H9 (cell line): ENCODE measurements at regions not wholly inside any gene's neighbourhood (a gene's known extent, or its start where the extent isn't known, plus 50 kb on each side); places are given as distances from the start of the nearest gene placed in this dataset.

Source experiments
- DNase-seq: peaks from one replicate; pipeline ENCODE4 v3.0.0-alpha.2; 2017
- H2AFZ ChIP-seq: one replicate; pipeline ENCODE4 v1.6.1; 2013; ENCODE audit warnings: mild to moderate bottlenecking, low read length, control low read depth, moderate library complexity
- H2AK5ac ChIP-seq: 2 replicates; pipeline ENCODE4 v1.6.1; 2013; ENCODE audit warnings: low read length, control low read depth, mixed read lengths; ENCODE audit not compliant: insufficient read length
- H2BK120ac ChIP-seq: one replicate; pipeline ENCODE4 v1.6.1; 2013; ENCODE audit warnings: low read depth, mild to moderate bottlenecking, low read length, control low read depth, inconsistent platforms; ENCODE audit not compliant: poor library complexity, severe bottlenecking
- H2BK12ac ChIP-seq: 2 replicates; pipeline ENCODE4 v1.6.1; 2013; ENCODE audit warnings: low read length, control low read depth, mixed read lengths, low read depth; ENCODE audit not compliant: insufficient read length
- H2BK15ac ChIP-seq: 2 replicates; pipeline ENCODE4 v1.6.1; 2013; ENCODE audit warnings: low read depth, low read length, control low read depth
- H2BK20ac ChIP-seq: one replicate; pipeline ENCODE4 v1.6.1; 2013; ENCODE audit warnings: low read depth, mild to moderate bottlenecking, low read length, control low read depth, inconsistent platforms; ENCODE audit not compliant: poor library complexity, severe bottlenecking
- H2BK5ac ChIP-seq: 2 replicates; pipeline ENCODE4 v1.6.1; 2013; ENCODE audit warnings: low read length, control low read depth, mixed read lengths; ENCODE audit not compliant: insufficient read length
- H3K14ac ChIP-seq: 2 replicates; pipeline ENCODE4 v1.6.1; 2013; ENCODE audit warnings: low read length, control low read depth; ENCODE audit not compliant: insufficient read depth
- H3K18ac ChIP-seq: 2 replicates; pipeline ENCODE4 v1.6.1; 2013; ENCODE audit warnings: low read depth, mild to moderate bottlenecking, mixed read lengths, low read length, control low read depth; ENCODE audit not compliant: insufficient read length
- H3K23ac ChIP-seq: 2 replicates; pipeline ENCODE4 v1.6.1; 2013; ENCODE audit warnings: low read length, control low read depth, mixed read lengths, low read depth; ENCODE audit not compliant: insufficient read length
- H3K23me2 ChIP-seq: 2 replicates; pipeline ENCODE4 v1.6.1; 2013; ENCODE audit warnings: low read depth, mild to moderate bottlenecking, mixed read lengths, low read length, control low read depth; ENCODE audit not compliant: insufficient read length, poor library complexity, severe bottlenecking
- H3K27ac ChIP-seq: 2 replicates; pipeline ENCODE4 v1.5.1; 2013; ENCODE audit warnings: low read length, control low read depth, mixed read lengths, low read depth; ENCODE audit not compliant: insufficient read length
- H3K27me3 ChIP-seq: 2 replicates; pipeline ENCODE4 v1.6.1; 2013; ENCODE audit warnings: low read length, control low read depth, inconsistent platforms; ENCODE audit not compliant: insufficient read depth
- H3K4ac ChIP-seq: 2 replicates; pipeline ENCODE4 v1.6.1; 2013; ENCODE audit warnings: low read depth, mild to moderate bottlenecking, control low read depth, inconsistent platforms, low read length, moderate library complexity
- H3K4me1 ChIP-seq: 2 replicates; pipeline ENCODE4 v1.6.1; 2013; ENCODE audit warnings: low read length, control low read depth, inconsistent platforms; ENCODE audit not compliant: insufficient read depth
- H3K4me2 ChIP-seq: 2 replicates; pipeline ENCODE4 v1.6.1; 2013; ENCODE audit warnings: low read length, control low read depth, mixed read lengths; ENCODE audit not compliant: insufficient read length, insufficient read depth
- H3K56ac ChIP-seq: 2 replicates; pipeline ENCODE4 v1.6.1; 2013; ENCODE audit warnings: low read depth, mild to moderate bottlenecking, mixed read lengths, low read length, control low read depth; ENCODE audit not compliant: insufficient read length
- H3K79me1 ChIP-seq: 2 replicates; pipeline ENCODE4 v1.6.1; 2013; ENCODE audit warnings: low read depth, mild to moderate bottlenecking, moderate library complexity, low read length, control low read depth, inconsistent platforms; ENCODE audit not compliant: insufficient read depth, poor library complexity, severe bottlenecking
- H3K79me2 ChIP-seq: 2 replicates; pipeline ENCODE4 v1.6.1; 2013; ENCODE audit warnings: low read length, control low read depth, inconsistent platforms; ENCODE audit not compliant: insufficient read depth
- H3K9ac ChIP-seq: 2 replicates; pipeline ENCODE4 v1.6.1; 2013; ENCODE audit warnings: low read length, control low read depth, mixed read lengths; ENCODE audit not compliant: insufficient read length; ENCODE audit errors: extremely low read depth
- H3K9me3 ChIP-seq: one replicate; pipeline ENCODE4 v1.6.1; 2013; ENCODE audit warnings: low read depth, low read length, inconsistent platforms; ENCODE audit not compliant: control insufficient read depth
- H3T11ph ChIP-seq: one replicate; pipeline ENCODE4 v1.6.1; 2013; ENCODE audit warnings: mild to moderate bottlenecking, low read length, control low read depth, inconsistent platforms
- H4K20me1 ChIP-seq: one replicate; pipeline ENCODE4 v1.6.1; 2013; ENCODE audit not compliant: control insufficient read depth, insufficient read length, insufficient read depth
- H4K5ac ChIP-seq: 2 replicates; pipeline ENCODE4 v1.6.1; 2013; ENCODE audit warnings: low read depth, mild to moderate bottlenecking, mixed read lengths, low read length, control low read depth; ENCODE audit not compliant: insufficient read length
- H4K8ac ChIP-seq: replicated peaks from 2 replicates; pipeline ENCODE4 v1.6.1; 2013; ENCODE audit warnings: low read length, control low read depth, mixed read lengths, low read depth; ENCODE audit not compliant: insufficient read length
- H4K91ac ChIP-seq: 2 replicates; pipeline ENCODE4 v1.6.1; 2013; ENCODE audit warnings: low read depth, mild to moderate bottlenecking, moderate library complexity, mixed read lengths, low read length, control low read depth; ENCODE audit not compliant: insufficient read length
- H3K27ac Mint-ChIP-seq, 3 experiments: 2 replicates in 2 of 3; 3 replicates in 1 of 3; pipeline ENCODE4 v1.8.0; 2020 to 2021; ENCODE audit warnings: mixed read lengths in 3 of 3, mild to moderate bottlenecking in 1 of 3, moderate library complexity in 1 of 3
- H3K27me3 Mint-ChIP-seq: 2 replicates; pipeline ENCODE4 v1.8.0; 2021; ENCODE audit warnings: low read depth, mild to moderate bottlenecking, moderate library complexity, mixed read lengths
- H3K36me3 Mint-ChIP-seq, 3 experiments: 2 replicates in 2 of 3; 3 replicates in 1 of 3; pipeline ENCODE4 v1.8.0; 2020 to 2021; ENCODE audit warnings: low read depth in 3 of 3, mixed read lengths in 3 of 3; ENCODE audit not compliant: insufficient read depth in 1 of 3
- H3K4me1 Mint-ChIP-seq, 2 experiments: 2 replicates each; pipeline ENCODE4 v1.8.0; 2020; ENCODE audit warnings: mixed read lengths in 2 of 2
- H3K4me3 Mint-ChIP-seq, 2 experiments: 2 replicates in 1 of 2; 3 replicates in 1 of 2; pipeline ENCODE4 v1.8.0; 2020 to 2021; ENCODE audit warnings: mild to moderate bottlenecking in 2 of 2, mixed read lengths in 2 of 2, moderate library complexity in 1 of 2
- H3K9me3 Mint-ChIP-seq, 2 experiments: 2 replicates in 1 of 2; 3 replicates in 1 of 2; pipeline ENCODE4 v1.8.0; 2020; ENCODE audit warnings: mild to moderate bottlenecking in 2 of 2, mixed read lengths in 2 of 2, moderate library complexity in 1 of 2
- WGBS: extraction: QIAGEN DNeasy Blood & Tissue Kit; methylation state at CpG from one replicate; pipeline ENCODE4 v1.1.7; 2013; ENCODE audit warnings: missing lambda C conversion rate, low lambda C conversion rate, mixed read lengths; ENCODE audit not compliant: insufficient read length; ENCODE audit errors: extremely low coverage; 5-methylcytosine and 5-hydroxymethylcytosine counted together
- TF ChIP-seq, protein P1 (sequence below): fragments of 200-600 bp; sonication (generic); conservative IDR thresholded peaks from 3 replicates; pipeline ENCODE4 v1.8.0; 2021; ENCODE audit warnings: antibody characterized with exemption, mild to moderate bottlenecking

DNA sequence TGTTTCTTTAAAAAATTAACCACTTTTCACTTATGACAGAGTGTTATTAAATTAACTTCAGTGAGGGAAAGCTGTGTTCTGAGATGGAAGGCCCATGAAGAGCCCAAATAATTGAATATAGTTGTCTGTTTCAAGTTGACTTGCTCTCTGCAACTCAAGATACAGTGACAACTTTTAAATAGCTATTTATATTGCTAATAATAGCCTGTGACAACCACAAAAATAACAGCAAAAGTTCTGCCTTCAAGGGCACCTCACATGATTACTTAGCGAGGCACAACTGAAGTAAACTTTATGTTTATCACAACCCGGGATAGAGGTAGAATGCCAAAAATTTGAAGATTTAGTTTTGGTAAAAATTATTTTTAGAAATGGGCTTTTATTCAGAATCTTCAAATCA is 167.3 kb upstream of the SCN7A start:
- H3K4me3 Mint-ChIP-seq = no peak overlapping the region
- Histone ChIP-seq H3K18ac (no peak overlapping the region), H3K9ac (no peak overlapping the region), H3K79me2 (no peaks in the 10 kb centered on the region), H3K23ac (no peak overlapping the region), H3K23me2 (no peaks in the 10 kb centered on the region), H2BK120ac (no peak overlapping the region), H3K27me3 (no peaks in the 10 kb centered on the region), H3K4ac (no peak overlapping the region), H3K14ac (no peak overlapping the region), H3K9me3 (no peaks in the 10 kb centered on the region), H2BK15ac (no peak overlapping the region), H3K4me1 (no peaks in the 10 kb centered on the region), H4K8ac (no peak overlapping the region), H3T11ph (no peak overlapping the region), H3K79me1 (no peaks in the 10 kb centered on the region), H2AFZ (no peak overlapping the region), H4K20me1 (no peaks in the 10 kb centered on the region), H2AK5ac (no peak overlapping the region), H3K27ac (no peak overlapping the region), H4K5ac (no peak overlapping the region), H2BK12ac (no peak overlapping the region), H2BK5ac (no peak overlapping the region), H2BK20ac (no peak overlapping the region), H4K91ac (no peak overlapping the region), H3K4me2 (no peak overlapping the region), H3K56ac (no peak overlapping the region)
- no peak for DNase-seq
- WGBS = no CpG with 5 or more reads among the region's 2 CpGs
- no peaks in the 10 kb centered on the region for H3K27me3 Mint-ChIP-seq
- H3K27ac Mint-ChIP-seq = no peak overlapping the region
- H3K9me3 Mint-ChIP-seq = peaks cover 0 to 1% of the 10 kb centered on the region in 2 experiments; a peak in 1 of 5 replicates
- peaks cover 0 to 3% of the 10 kb centered on the region in 2 experiments; a peak in 2 of 4 replicates for H3K4me1 Mint-ChIP-seq
- no peaks in the 10 kb centered on the region for H3K36me3 Mint-ChIP-seq
- TF ChIP-seq, protein P1, sequence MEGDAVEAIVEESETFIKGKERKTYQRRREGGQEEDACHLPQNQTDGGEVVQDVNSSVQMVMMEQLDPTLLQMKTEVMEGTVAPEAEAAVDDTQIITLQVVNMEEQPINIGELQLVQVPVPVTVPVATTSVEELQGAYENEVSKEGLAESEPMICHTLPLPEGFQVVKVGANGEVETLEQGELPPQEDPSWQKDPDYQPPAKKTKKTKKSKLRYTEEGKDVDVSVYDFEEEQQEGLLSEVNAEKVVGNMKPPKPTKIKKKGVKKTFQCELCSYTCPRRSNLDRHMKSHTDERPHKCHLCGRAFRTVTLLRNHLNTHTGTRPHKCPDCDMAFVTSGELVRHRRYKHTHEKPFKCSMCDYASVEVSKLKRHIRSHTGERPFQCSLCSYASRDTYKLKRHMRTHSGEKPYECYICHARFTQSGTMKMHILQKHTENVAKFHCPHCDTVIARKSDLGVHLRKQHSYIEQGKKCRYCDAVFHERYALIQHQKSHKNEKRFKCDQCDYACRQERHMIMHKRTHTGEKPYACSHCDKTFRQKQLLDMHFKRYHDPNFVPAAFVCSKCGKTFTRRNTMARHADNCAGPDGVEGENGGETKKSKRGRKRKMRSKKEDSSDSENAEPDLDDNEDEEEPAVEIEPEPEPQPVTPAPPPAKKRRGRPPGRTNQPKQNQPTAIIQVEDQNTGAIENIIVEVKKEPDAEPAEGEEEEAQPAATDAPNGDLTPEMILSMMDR = no peak
